Activated gamma-delta T cell treated with Interleukin-2 at 50 U/mL for 16 hours (primary cell): ENCODE measurements at regions not wholly inside any gene's neighbourhood (a gene's known extent, or its start where the extent isn't known, plus 50 kb on each side); places are given as distances from the start of the nearest gene placed in this dataset.

Experiments
- DNase-seq: peaks from one replicate; pipeline ENCODE4 v3.0.0-alpha.2; 2020

GRCh38 chr3:95036526-95037021, 973.7 kb downstream of the NSUN3 start:
- DNase-seq = no peak

- no peak for DNase-seq
Observed at GRCh38 chr3:95037097-95037496, 974.2 kb downstream of the NSUN3 start.

- DNase-seq = no peak
Observed at GRCh38 chr3:95037927-95038326, 975.1 kb downstream of the NSUN3 start.

GRCh38 chr3:95044101-95044500, 981.2 kb downstream of the NSUN3 start:
- DNase-seq = no peak

- no peak for DNase-seq
Observed at GRCh38 chr3:95048564-95048963, 985.7 kb downstream of the NSUN3 start.

DNA sequence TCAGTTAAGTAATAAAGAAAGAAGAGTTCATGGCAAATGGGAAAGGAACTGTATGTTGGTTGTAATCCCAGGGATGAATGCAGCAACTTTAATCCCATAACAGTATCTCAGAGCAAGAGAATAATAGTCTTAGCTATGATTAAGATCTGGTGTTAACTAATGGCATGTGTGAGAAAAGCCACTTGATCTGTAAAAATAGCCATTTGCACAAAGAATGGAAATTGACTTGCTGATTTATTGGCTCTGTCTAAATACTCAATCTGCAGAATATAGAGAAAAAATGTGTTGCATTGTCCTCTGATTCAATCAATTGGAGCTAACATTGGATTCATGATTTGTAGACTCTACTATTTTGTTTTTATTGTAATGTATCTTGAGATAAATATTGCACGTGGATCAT, 987.0 kb downstream of the NSUN3 start:
- no peak for DNase-seq

GRCh38 chr3:95055288-95055687, 992.4 kb downstream of the NSUN3 start:
- no peak for DNase-seq

GRCh38 chr3:95082191-95082590, 1019.3 kb downstream of the NSUN3 start:
- no peak for DNase-seq

GRCh38 chr3:95084738-95085137, 1021.9 kb downstream of the NSUN3 start:
- no peak for DNase-seq

DNA sequence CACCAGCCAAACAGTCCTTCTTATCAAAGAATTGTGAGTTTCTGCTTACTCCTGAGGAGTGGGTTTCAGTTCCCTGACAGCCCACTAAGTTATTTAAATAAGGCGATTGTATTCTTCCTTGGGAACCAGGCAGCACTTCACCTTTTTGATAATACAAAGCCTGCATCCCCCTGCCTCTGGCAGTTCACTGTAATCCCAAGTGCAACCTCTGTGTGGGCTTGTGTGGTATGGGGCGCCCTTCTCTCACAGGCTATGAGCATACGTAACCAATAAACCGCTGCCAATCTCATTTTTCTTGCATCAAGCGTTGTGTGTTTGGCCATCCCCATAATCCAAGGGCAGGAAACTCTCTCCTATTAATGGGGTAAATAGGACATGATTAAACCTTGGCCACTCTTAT, 1025.6 kb downstream of the NSUN3 start:
- DNase-seq = no peak

DNA sequence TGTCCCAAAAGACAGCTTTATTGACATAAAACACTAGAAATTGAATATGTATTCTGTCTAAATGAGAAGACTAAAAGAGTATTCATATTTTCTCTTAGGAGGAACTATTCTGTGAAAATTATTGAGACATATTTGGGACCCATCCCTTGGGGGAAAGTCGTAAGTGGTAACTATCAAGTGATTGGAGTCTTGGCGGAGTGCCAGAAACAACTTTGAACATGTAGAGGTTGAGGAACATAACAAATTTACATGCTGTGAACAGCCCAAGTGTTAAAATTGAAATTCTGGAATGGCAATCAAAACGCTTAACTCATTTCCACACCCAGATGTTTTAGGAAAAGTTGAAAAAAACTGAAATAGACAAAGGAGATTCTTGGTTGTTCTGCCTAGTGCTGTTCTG, 1034.6 kb downstream of the NSUN3 start:
- no peak for DNase-seq

DNA sequence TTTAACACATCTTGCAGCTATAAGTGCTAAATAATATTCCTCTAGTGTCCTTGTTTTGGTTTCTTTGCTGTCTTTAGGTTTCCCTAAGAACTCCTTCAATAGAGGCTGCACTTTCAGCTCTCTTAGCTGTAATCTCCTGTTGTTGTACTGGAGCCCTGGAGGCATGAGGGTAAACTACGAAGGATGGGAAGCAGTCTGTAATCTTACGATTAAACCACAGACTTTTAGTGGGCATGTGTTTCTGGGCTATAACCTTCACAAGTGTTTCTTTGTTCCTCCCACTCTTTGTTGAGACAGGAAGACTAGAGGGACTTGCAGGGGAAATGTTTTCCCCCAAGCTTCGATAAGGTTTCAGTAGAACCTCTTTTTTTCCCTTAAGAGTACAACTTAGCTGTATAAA, 1058.1 kb downstream of the NSUN3 start:
- DNase-seq = no peak

- no peak for DNase-seq
Observed at GRCh38 chr3:95123104-95123503, 1060.2 kb downstream of the NSUN3 start.

DNA sequence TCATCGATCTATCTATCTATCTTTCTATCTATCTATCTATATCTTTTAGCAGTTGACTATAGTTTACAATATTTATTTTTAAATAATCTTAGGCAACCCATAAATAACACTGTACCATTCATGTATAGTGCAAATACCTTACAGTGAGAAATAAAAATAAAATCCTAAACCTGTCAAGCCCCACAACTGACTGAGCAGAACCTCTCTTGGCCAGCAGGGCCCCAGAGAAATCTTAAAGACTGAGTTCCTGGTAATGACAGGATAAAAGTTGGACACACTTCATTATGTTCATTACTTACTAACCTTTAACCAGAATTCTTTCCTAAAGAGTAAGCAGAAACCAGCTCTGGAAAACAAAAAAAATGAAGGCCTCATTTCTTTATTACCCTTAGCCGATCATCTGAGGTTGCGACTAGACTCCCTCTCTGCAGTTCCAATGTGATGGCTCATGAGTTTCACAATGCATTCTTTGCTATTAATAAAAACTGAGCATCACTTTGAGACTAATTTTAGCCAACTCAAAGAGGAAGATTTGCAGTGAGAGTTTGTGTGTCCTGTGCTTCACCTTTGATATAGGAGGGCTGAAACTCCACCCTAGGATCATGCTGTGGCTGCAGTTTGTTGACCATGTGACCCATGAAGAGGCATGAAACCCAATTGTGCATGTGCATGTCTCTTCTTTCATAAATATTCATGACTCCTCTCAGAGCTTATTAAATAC, 1072.0 kb downstream of the NSUN3 start:
- DNase-seq = no peak

GRCh38 chr3:95148107-95148506, 1085.2 kb downstream of the NSUN3 start:
- DNase-seq = no peak

- DNase-seq = no peak
Observed at GRCh38 chr3:95151590-95151989, 1088.7 kb downstream of the NSUN3 start.

DNA sequence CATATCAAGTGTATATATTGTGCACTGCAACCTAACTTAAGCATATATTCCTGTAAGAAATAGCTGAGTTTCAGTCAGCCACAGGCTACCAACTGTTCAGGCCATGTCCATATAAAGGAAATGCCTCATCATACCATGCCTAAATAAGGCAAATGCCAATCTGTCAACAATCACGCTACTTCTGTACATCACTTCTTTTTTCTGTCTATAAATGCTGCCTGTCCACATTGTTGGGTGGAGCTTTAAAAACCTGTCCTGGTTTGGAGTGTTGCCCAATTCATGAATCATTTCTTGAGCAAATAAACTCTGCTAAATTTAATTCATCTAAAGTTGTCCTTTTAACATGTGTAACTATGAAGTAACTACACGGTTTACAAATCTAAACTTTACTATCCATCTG, 1091.9 kb downstream of the NSUN3 start:
- no peak for DNase-seq

DNA sequence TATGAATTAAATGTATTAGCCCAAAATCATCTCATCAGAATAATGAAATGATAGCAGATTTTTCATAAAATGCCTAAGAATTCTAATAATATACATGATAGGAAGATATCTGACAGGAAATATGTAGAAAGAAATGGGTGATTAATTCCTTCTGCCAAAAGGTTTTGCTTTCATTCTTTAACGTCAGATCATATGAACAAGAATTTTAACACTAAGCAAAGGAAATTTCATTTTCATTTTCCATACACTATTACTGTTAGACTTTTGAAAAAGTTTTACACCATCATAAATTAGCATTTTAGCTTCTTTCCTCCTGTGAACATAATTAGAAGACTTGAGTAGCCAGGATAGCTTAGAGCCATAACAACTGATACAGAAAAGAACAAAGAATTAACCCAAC, 1099.9 kb downstream of the NSUN3 start:
- DNase-seq = no peak

GRCh38 chr3:95167748-95168147, 1104.9 kb downstream of the NSUN3 start:
- DNase-seq = no peak

DNA sequence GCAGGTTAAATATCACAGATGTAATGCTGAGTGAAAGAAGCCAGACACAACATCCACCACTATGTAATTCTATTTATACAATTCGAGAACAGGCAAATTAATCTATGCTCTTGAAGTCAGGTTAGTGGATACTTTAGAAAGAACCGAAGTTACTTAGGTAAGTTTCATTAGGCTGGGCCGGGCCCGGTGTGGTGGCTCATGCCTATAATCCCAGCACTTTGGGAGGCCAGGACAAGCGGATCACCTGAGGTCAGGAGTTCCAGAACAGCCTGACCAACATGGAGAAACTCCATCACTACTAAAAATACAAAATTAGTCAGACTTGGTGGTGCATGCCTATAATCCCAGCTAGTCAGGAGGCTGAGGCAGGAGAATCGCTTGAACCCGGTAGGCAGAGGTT, 1105.7 kb downstream of the NSUN3 start:
- no peak for DNase-seq

GRCh38 chr3:95172164-95172943, 1109.5 kb downstream of the NSUN3 start:
- no peak for DNase-seq

DNA sequence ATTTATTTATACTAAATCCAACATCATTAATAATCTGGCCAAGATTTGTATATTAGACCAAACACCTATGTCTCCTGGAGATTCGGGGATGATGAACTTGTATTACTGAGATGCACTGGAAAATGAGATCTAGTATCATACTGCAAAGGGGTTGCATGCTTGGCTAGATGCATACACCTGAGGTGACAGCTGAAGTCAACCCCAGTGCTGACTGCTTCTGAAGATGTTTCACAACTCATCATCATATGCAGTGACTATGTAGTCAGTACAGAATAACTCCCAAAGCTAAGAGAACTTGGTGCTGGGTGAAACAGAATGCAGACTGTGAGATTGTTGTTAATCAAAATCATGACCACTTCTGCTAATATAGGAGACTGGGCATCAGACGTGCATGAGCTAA, 1114.2 kb downstream of the NSUN3 start:
- no peak for DNase-seq

DNA sequence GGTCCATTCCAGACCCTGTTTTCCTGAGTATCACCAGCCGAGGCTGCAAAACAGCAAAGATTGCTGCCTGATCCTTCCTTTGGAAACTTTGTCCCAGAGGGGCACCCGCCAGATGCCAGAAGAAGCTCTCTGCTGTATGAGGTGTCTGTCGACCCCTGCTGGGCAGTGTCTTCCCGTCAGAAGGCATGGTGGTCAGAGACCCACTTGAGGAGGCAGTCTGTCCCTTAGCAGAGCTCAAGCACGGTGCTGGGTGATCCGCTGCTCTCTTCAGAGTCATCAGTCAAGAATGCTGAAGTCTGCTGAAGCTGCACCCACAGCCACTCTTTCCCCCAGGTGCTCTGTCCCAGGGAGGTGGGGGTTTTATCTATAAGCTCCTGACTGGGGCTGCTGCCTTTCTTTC, 1121.2 kb downstream of the NSUN3 start:
- no peak for DNase-seq

DNA sequence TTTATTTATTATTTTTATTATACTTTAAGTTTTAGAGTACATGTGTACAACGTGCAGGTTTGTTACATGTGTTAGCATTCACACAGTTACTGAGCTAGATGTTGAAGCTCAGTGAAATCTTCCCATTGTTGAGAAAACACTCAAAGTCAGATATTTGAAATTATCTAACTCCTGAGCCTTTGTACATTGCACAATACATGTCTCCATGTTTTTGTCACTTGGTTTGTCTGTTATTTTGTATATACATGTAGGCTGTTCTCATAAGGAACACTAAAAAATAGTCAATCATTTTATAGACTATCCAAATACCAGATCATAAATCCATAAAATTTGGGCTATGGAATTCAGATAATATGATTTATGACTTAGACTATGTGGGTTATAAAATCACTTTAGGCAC, 1126.5 kb downstream of the NSUN3 start:
- no peak for DNase-seq

GRCh38 chr3:95197661-95198060, 1134.8 kb downstream of the NSUN3 start:
- no peak for DNase-seq
